Prostate gland (tissue), 2 donors: ENCODE measurements at regions not wholly inside any gene's neighbourhood (a gene's known extent, or its start where the extent isn't known, plus 50 kb on each side); places are given as distances from the start of the nearest gene placed in this dataset.

ENCODE experiments used
- DNase-seq: peaks from one replicate; pipeline ENCODE4 v3.0.0-alpha.2; 2019; ENCODE audit warnings: low spot score
- H3K27ac ChIP-seq, 2 donors: fragments of 200-600 bp; sonication (generic); 2 replicates each; pipeline ENCODE4 v1.5.1; 2017 to 2019
- H3K27me3 ChIP-seq: fragments of 200-600 bp; sonication (generic); replicated peaks from 2 replicates; pipeline ENCODE4 v1.5.1; 2019; ENCODE audit not compliant: insufficient read depth
- H3K36me3 ChIP-seq, 2 donors: fragments of 200-600 bp; sonication (generic); 1 replicate in 1 of 2; 2 replicates in 1 of 2; pipeline versions ENCODE4 v1.5.1 to v1.8.1; 2017 to 2019
- H3K4me1 ChIP-seq: fragments of 200-600 bp; sonication (generic); replicated peaks from 2 replicates; pipeline ENCODE4 v1.5.1; 2019
- H3K4me3 ChIP-seq, 2 donors: fragments of 200-600 bp; sonication (generic); 2 replicates each; pipeline ENCODE4 v1.5.1; 2017 to 2019
- H3K9me3 ChIP-seq: fragments of 200-600 bp; sonication (generic); 2 replicates; pipeline ENCODE4 v1.5.1; 2017
- CTCF ChIP-seq, 4 experiments: fragments of 200-600 bp in 2 of 4; fragments of 450-650 bp in 2 of 4; sonication (generic) in 2 of 4; IDR thresholded peaks; 1 replicate in 3 of 4; 2 replicates in 1 of 4; pipeline ENCODE4 v1.5.1; 2016 to 2019; ENCODE audit warnings: antibody characterized with exemption in 4 of 4, mild to moderate bottlenecking in 2 of 4, moderate library complexity in 2 of 4
- POLR2A ChIP-seq: fragments of 450-650 bp; IDR thresholded peaks from one replicate; pipeline ENCODE4 v1.6.1; 2016; ENCODE audit warnings: antibody characterized with exemption, mild to moderate bottlenecking
- POLR2AphosphoS5 ChIP-seq: sonication (generic); formaldehyde crosslinking; IDR thresholded peaks from one replicate; pipeline ENCODE4 v1.6.1; 2017; ENCODE audit warnings: antibody characterized with exemption
- WGBS: methylation state at CpG from one replicate; pipeline ENCODE4 v1.1.5; 2018; 5-methylcytosine and 5-hydroxymethylcytosine counted together
- intact Hi-C: fragments of 100-400 bp; cut with DNase I; formaldehyde crosslinking; loops from one replicate; pipeline ENCODE4 v1.14.2; 2022

DNA sequence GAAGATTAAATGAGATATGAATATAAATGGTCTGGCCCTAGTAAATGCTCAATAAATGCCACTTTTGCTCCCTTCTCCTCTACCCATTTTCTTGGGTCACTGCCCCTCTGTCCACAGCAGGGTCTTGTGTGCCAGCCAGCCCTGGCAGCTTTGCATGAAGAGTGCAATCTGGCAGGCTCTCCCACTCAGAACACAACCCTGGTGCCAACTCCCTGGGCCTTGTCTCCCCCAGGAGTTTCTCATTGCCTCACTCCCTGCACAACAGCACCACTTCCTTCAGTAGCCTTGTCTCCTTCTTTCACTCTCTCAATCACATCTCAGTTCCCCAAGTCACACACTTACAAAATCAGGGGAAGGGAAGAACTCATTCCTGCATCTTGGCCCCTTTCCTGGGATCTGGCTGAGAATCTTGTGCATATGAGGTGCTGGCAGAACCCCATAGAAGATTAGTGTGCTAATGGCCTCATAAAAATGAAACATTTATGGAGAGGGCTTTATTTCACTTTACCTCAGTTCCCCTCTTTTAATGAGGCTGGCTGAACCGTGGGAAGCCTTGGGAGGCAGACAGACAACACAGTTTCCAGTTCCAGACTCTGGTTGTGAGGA lies 445.9 kb upstream of the PROK2 start:
- WGBS: 17% methylated on average over 1 of the region's 1 CpG
- Histone ChIP-seq H3K9me3 (no peaks in the 10 kb centered on the region), H3K36me3 (no peaks in the 10 kb centered on the region), H3K4me1 (peaks cover 11% of the 10 kb centered on the region), H3K27me3 (no peaks in the 10 kb centered on the region), H3K27ac (peak overlapping the region in 1 of 2 donors; percentile 47), H3K4me3 (no peak overlapping the region)
- peak; percentile 49 for DNase-seq
- intact Hi-C loops: loop anchor here (5.0 kb wide), 3 partner anchors 39 to 216 kb away; partner anchors contain the start of gene RYBP
- TF ChIP-seq POLR2A: no peak
- peak; percentile 59 for TF ChIP-seq POLR2AphosphoS5
- no peak for TF ChIP-seq CTCF (IDR thresholded peaks at IDR 0.05)

DNA sequence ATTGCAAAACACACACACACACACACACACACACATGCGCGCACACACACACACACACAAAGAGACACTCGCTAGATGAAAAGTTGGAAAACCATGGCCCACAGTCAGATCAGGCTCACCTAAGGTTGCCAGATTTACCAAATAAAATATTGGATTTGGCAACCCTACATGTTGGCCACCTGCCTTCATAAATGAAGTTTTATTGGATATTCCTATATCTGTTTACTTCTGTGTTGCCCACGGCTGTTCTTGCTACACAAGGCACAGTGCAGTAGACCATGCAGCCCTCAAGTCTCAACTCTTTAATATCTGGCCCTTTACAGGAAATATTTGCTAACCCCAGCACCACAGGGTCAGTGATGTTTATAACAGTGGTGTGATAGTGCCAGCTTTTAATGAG lies 445.0 kb upstream of the PROK2 start:
- Histone ChIP-seq H3K27me3 (no peaks in the 10 kb centered on the region), H3K4me1 (peaks cover 11% of the 10 kb centered on the region), H3K27ac (no peak overlapping the region), H3K36me3 (no peaks in the 10 kb centered on the region), H3K9me3 (no peaks in the 10 kb centered on the region), H3K4me3 (no peak overlapping the region)
- WGBS: 26% methylated on average over 4 of the region's 4 CpGs
- intact Hi-C loops: loop anchor here (5.0 kb wide), 3 partner anchors 38 to 217 kb away; partner anchors contain the start of gene RYBP
- TF ChIP-seq CTCF (IDR thresholded peaks at IDR 0.05) (no peak), POLR2AphosphoS5 (peak; percentile 84)
- peak; percentile 75 for DNase-seq

GRCh38 chr3:72227486-72228070 lies 442.6 kb upstream of the PROK2 start:
- intact Hi-C loops: no loop called here
- Histone ChIP-seq H3K4me1 (peaks cover 11% of the 10 kb centered on the region), H3K36me3 (no peaks in the 10 kb centered on the region), H3K27ac (no peak overlapping the region), H3K27me3 (no peaks in the 10 kb centered on the region), H3K4me3 (no peak overlapping the region), H3K9me3 (no peaks in the 10 kb centered on the region)
- TF ChIP-seq POLR2A (no peak), CTCF (IDR thresholded peaks at IDR 0.05) (no peak), POLR2AphosphoS5 (no peak)
- WGBS: 66% methylated on average over 5 of the region's 5 CpGs
- DNase-seq: no peak

GRCh38 chr3:72224804-72225509 lies 440.0 kb upstream of the PROK2 start:
- Histone ChIP-seq H3K4me1 (no peaks in the 10 kb centered on the region), H3K9me3 (no peaks in the 10 kb centered on the region), H3K27me3 (no peaks in the 10 kb centered on the region), H3K27ac (no peak overlapping the region), H3K36me3 (no peaks in the 10 kb centered on the region), H3K4me3 (no peak overlapping the region)
- no peak for DNase-seq
- intact Hi-C loops: no loop called here
- TF ChIP-seq CTCF (IDR thresholded peaks at IDR 0.05) (no peak), POLR2AphosphoS5 (no peak), POLR2A (no peak)
- 98% methylated on average over 2 of the region's 2 CpGs for WGBS
